ENCODE measurements at regions not wholly inside any gene's neighbourhood (a gene's known extent, or its start where the extent isn't known, plus 50 kb on each side); places are given as distances from the start of the nearest gene placed in this dataset.

GRCh38 chr2:105588581-105588980 lies 156.1 kb upstream of the NCK2 start:
- no peak for DNase-seq (ENCODE audit: low read depth)
- TF ChIP-seq, protein P1, sequence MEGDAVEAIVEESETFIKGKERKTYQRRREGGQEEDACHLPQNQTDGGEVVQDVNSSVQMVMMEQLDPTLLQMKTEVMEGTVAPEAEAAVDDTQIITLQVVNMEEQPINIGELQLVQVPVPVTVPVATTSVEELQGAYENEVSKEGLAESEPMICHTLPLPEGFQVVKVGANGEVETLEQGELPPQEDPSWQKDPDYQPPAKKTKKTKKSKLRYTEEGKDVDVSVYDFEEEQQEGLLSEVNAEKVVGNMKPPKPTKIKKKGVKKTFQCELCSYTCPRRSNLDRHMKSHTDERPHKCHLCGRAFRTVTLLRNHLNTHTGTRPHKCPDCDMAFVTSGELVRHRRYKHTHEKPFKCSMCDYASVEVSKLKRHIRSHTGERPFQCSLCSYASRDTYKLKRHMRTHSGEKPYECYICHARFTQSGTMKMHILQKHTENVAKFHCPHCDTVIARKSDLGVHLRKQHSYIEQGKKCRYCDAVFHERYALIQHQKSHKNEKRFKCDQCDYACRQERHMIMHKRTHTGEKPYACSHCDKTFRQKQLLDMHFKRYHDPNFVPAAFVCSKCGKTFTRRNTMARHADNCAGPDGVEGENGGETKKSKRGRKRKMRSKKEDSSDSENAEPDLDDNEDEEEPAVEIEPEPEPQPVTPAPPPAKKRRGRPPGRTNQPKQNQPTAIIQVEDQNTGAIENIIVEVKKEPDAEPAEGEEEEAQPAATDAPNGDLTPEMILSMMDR (IDR thresholded peaks at IDR 0.05; ENCODE audit: control insufficient read depth, extremely low read depth, insufficient read depth) = no peak

DNA sequence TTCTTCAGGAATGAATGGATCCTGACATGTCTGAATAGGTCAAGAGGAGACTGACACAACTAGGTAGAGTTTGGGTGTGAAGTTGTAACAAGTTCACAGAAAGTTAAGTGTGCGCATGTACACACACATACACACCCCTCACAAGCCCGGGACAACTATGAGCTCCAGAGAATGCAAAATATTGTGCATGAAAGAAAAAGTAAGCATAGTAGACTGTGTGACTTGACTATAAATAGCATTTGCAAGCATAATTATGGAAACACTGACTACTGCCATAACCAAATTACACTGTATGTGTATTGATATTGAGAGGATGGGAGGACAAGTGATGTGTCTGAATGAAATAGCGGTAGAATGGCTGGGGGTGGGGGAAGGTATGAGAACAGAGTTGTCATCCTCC lies 157.1 kb upstream of the NCK2 start:
- TF ChIP-seq, protein P1 (IDR thresholded peaks at IDR 0.05; ENCODE audit: control insufficient read depth, extremely low read depth, insufficient read depth) = no peak
- no peak overlapping the region for H3K4me3 ChIP-seq (ENCODE audit: low read depth, low read length)
- DNase-seq (ENCODE audit: low read depth) = no peak

More at GRCh38 chr2:105588581-105588980, 156.1 kb upstream of the NCK2 start:
- H3K4me3 ChIP-seq (ENCODE audit: low read depth, low read length) = no peak overlapping the region

DNA sequence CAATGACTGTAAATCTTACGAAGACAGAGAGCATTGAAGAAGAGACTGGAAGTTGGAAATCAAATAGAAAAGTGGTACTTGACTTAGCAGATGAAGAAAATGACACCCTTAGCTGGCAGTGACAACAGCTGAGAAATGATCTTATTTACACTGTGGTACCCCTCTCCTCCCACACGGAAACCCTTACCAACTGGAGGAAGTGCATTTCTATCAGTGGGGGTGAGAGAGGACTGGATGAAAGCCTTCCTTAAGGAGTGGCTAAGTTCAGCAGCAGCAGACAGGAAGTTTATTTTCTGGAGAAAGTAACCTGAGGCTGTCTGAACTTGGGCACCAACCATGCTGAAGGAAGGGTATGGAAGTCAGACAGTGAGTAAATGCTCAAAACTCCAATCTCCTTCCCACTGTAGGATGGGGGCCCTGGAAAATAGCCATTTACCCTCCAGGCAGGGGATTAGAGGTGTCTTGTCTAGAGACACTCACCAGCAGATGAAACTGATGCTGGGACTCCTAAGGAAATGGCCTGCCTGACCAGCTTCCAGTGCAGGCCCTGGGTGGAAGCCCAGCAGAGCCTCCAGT lies 160.2 kb upstream of the NCK2 start:
- DNase-seq (ENCODE audit: low read depth) = no peak
- TF ChIP-seq, protein P1 (IDR thresholded peaks at IDR 0.05; ENCODE audit: control insufficient read depth, extremely low read depth, insufficient read depth) = no peak
- H3K4me3 ChIP-seq (ENCODE audit: low read depth, low read length) = no peak overlapping the region

DNA sequence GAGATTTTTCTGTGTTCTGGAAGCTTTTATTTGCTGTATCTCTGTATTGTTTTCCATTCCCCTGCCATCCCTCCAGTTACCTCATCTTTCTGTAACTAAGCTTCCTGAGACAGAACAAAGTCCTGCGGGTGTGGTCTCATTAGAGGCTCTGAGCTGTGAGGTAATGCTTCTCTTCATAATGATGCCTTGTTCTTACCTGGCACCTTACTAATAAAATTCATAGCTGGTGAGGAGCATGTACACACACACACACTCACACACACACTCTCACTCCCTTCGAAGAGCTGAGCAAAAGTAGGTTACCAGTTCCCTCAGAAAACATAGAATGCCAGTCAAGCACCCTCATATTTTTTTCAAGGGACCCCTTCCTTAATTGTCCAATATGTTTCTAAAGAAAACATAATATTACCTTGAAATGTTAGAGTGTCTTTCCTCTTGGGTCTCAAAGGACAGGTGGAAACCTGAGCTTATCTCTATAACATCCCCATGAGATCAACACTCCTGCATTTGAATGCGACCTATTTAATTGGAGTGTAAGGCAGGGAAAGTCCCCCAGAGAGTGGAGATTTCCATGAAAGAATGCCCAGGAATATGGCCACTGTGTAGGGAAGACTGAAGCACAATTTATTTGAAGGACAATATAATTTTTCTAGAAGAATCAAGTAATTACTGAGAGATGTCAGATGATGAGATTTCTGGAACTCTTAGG lies 161.6 kb upstream of the NCK2 start:
- H3K4me3 ChIP-seq (ENCODE audit: low read depth, low read length) = no peak overlapping the region
- no peak for DNase-seq (ENCODE audit: low read depth)
- TF ChIP-seq, protein P1 (IDR thresholded peaks at IDR 0.05; ENCODE audit: control insufficient read depth, extremely low read depth, insufficient read depth) = no peak

- TF ChIP-seq, protein P1 (IDR thresholded peaks at IDR 0.05; ENCODE audit: control insufficient read depth, extremely low read depth, insufficient read depth) = no peak
- no peak overlapping the region for H3K4me3 ChIP-seq (ENCODE audit: low read depth, low read length)
- DNase-seq (ENCODE audit: low read depth) = no peak
Measured at GRCh38 chr2:105581555-105581944, 163.2 kb upstream of the NCK2 start.

DNA sequence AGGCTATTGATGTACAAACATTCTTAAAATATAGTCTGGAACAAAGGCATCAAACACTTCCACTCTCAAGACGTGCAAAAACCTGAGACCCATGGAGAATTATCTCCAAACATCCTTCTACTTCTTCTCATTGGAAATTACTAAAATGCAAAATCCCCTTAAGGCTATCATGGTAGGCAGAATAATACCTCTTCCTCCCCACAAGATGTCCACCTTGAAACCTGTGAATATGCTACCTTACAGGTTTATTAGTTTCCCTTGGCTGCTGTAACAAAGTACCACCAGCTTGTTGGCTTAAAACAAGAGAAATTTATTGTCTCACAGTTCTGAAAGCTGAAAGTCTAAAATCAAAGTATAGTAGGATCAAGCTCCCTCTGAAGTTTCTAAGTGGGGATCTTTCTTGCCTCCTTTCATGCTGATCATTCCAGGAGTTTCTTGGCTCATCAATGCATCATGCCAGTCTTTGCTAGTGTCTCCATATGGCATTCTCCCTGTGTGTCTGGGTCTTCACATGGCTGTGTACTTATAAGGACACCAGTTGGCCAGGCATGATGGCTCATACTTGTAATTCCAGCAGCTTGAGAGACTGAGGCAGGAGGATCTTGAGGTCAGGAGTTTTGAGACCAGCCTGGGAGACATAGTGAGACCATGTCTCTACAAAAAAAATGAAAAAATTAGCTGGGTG lies 163.7 kb upstream of the NCK2 start:
- TF ChIP-seq, protein P1 (IDR thresholded peaks at IDR 0.05; ENCODE audit: control insufficient read depth, extremely low read depth, insufficient read depth) = peak; percentile 22; the same call in 1 of the 2 replicates
- no peak overlapping the region for H3K4me3 ChIP-seq (ENCODE audit: low read depth, low read length)
- DNase-seq (ENCODE audit: low read depth) = no peak

All from LNCaP clone FGC (cell line).